Neural cell (in vitro differentiated cells): ENCODE measurements at regions not wholly inside any gene's neighbourhood (a gene's known extent, or its start where the extent isn't known, plus 50 kb on each side); places are given as distances from the start of the nearest gene placed in this dataset.

ENCODE experiments used
- H2AFZ ChIP-seq: fragments of 200-600, 300-800 bp; sonication (generic), shearing (Covaris generic); 2 replicates; pipeline ENCODE4 v1.6.0; 2014; ENCODE audit warnings: low read depth, mild to moderate bottlenecking, antibody characterized with exemption, low read length, moderate library complexity
- H3F3A ChIP-seq: fragments of 200-600 bp; shearing (Covaris generic); 2 replicates; pipeline ENCODE4 v1.6.1; 2016; ENCODE audit warnings: mild to moderate bottlenecking, moderate library complexity, mixed read lengths, antibody characterized with exemption, low read length; ENCODE audit not compliant: insufficient read depth, poor library complexity, severe bottlenecking
- H3K27ac ChIP-seq: fragments of 200-600, 300-800 bp; sonication (generic), shearing (Covaris generic); 2 replicates; pipeline ENCODE4 v1.5.1; 2014; ENCODE audit warnings: mild to moderate bottlenecking, low read length, moderate library complexity
- H3K27me3 ChIP-seq: fragments of 300-800, 200-600 bp; sonication (generic), shearing (Covaris generic); 2 replicates; pipeline ENCODE4 v1.6.0; 2014; ENCODE audit warnings: mild to moderate bottlenecking, low read depth, low read length, moderate library complexity; ENCODE audit not compliant: insufficient read depth
- H3K36me3 ChIP-seq: fragments of 300-800, 200-600 bp; sonication (generic), shearing (Covaris generic); 2 replicates; pipeline ENCODE4 v1.5.1; 2014; ENCODE audit warnings: mild to moderate bottlenecking, antibody characterized with exemption, low read length, moderate library complexity; ENCODE audit not compliant: insufficient read depth
- H3K4me2 ChIP-seq: fragments of 300-800, 200-600 bp; sonication (generic), shearing (Covaris generic); 2 replicates; pipeline ENCODE4 v1.6.0; 2014; ENCODE audit warnings: mild to moderate bottlenecking, low read length
- H3K4me3 ChIP-seq: fragments of 300-800, 200-600 bp; sonication (generic), shearing (Covaris generic); 2 replicates; pipeline ENCODE4 v1.5.1; 2014; ENCODE audit warnings: mild to moderate bottlenecking, low read length, moderate library complexity
- H3K79me2 ChIP-seq: fragments of 200-600 bp; shearing (Covaris generic); replicated peaks from 2 replicates; pipeline ENCODE4 v1.6.0; 2014; ENCODE audit warnings: mild to moderate bottlenecking, low read length, moderate library complexity; ENCODE audit not compliant: insufficient read depth
- H3K9ac ChIP-seq: fragments of 300-800, 200-600 bp; sonication (generic), shearing (Covaris generic); 2 replicates; pipeline ENCODE4 v1.6.1; 2016; ENCODE audit warnings: mild to moderate bottlenecking, low read length, mixed read lengths
- H3K9me2 ChIP-seq: fragments of 200-600 bp; shearing (Covaris generic); 2 replicates; pipeline ENCODE4 v1.6.1; 2016; ENCODE audit warnings: mild to moderate bottlenecking, low read length, mixed read lengths; ENCODE audit not compliant: insufficient read depth
- H3K9me3 ChIP-seq: fragments of 200-600, 300-800 bp; sonication (generic), shearing (Covaris generic); 2 replicates; pipeline ENCODE4 v1.6.1; 2016; ENCODE audit warnings: mild to moderate bottlenecking, mixed run types, low read length, moderate library complexity, mixed read lengths
- H4K20me1 ChIP-seq: fragments of 200-600 bp; shearing (Covaris generic); 2 replicates; pipeline ENCODE4 v1.6.1; 2016; ENCODE audit warnings: mild to moderate bottlenecking, mixed run types; ENCODE audit not compliant: insufficient read depth
- CTCF ChIP-seq: fragments of 450-650 bp; IDR thresholded peaks from 2 replicates; pipeline ENCODE4 v1.5.1; 2014; ENCODE audit warnings: antibody characterized with exemption, mild to moderate bottlenecking, moderate library complexity; ENCODE audit not compliant: poor library complexity, severe bottlenecking
- EP300 ChIP-seq: fragments of 450-650 bp; conservative IDR thresholded peaks from 2 replicates; pipeline ENCODE4 v1.6.1; 2014; ENCODE audit warnings: antibody characterized with exemption, mild to moderate bottlenecking, moderate library complexity; ENCODE audit not compliant: poor library complexity, severe bottlenecking
- EZH2 ChIP-seq: fragments of 200-600, 300-800 bp; shearing (Covaris generic), sonication (generic); IDR thresholded peaks from 2 replicates; pipeline ENCODE4 v1.6.1; 2014; ENCODE audit warnings: antibody characterized with exemption, low read length, borderline replicate concordance, mild to moderate bottlenecking; ENCODE audit not compliant: insufficient read depth, poor library complexity, severe bottlenecking
- MXI1 ChIP-seq: fragments of 450-650 bp; conservative IDR thresholded peaks from 2 replicates; pipeline ENCODE4 v1.6.1; 2014; ENCODE audit warnings: antibody characterized with exemption, mild to moderate bottlenecking; ENCODE audit not compliant: poor library complexity, severe bottlenecking
- POLR2AphosphoS5 ChIP-seq: IDR thresholded peaks from 2 replicates; pipeline ENCODE4 v1.6.1; 2012
- RAD21 ChIP-seq: fragments of 450-650 bp; conservative IDR thresholded peaks from 2 replicates; pipeline ENCODE4 v1.6.1; 2014; ENCODE audit warnings: antibody characterized with exemption, mild to moderate bottlenecking, moderate library complexity
- REST ChIP-seq: IDR thresholded peaks from 2 replicates; pipeline ENCODE4 v1.6.1; 2012; ENCODE audit warnings: borderline replicate concordance
- SMC3 ChIP-seq: fragments of 450-650 bp; conservative IDR thresholded peaks from 2 replicates; pipeline ENCODE4 v1.6.1; 2014; ENCODE audit warnings: antibody characterized with exemption, mild to moderate bottlenecking, moderate library complexity; ENCODE audit not compliant: poor library complexity
- TAF1 ChIP-seq: IDR thresholded peaks from 2 replicates; pipeline ENCODE4 v1.6.1; 2012; ENCODE audit warnings: low read depth

GRCh38 chr18:2173486-2173885, 397.8 kb downstream of the METTL4 start:
- no peaks in the 10 kb centered on the region for H3K9me2 ChIP-seq
- no peaks in the 10 kb centered on the region for H3F3A ChIP-seq
- H3K4me2 ChIP-seq, result no peak overlapping the region
- no peak for TF ChIP-seq EZH2
- no peak for TF ChIP-seq SMC3
- no peak for TF ChIP-seq POLR2AphosphoS5
- no peak for TF ChIP-seq EP300
- no peak for TF ChIP-seq RAD21
- no peak for TF ChIP-seq TAF1
- TF ChIP-seq MXI1, result no peak
- TF ChIP-seq REST, result no peak
- TF ChIP-seq CTCF, result no peak
- H4K20me1 ChIP-seq, result no peaks in the 10 kb centered on the region
- H3K79me2 ChIP-seq, result no peaks in the 10 kb centered on the region
- H3K36me3 ChIP-seq, result no peaks in the 10 kb centered on the region
- H3K27ac ChIP-seq, result no peak overlapping the region
- no peak overlapping the region for H3K9ac ChIP-seq
- no peaks in the 10 kb centered on the region for H3K9me3 ChIP-seq
- no peak overlapping the region for H2AFZ ChIP-seq
- H3K4me3 ChIP-seq, result no peak overlapping the region
- no peaks in the 10 kb centered on the region for H3K27me3 ChIP-seq

GRCh38 chr18:2178036-2178435, 393.3 kb downstream of the METTL4 start:
- TF ChIP-seq RAD21 (no peak), EP300 (no peak), SMC3 (no peak), POLR2AphosphoS5 (no peak), MXI1 (no peak), EZH2 (no peak), CTCF (no peak), REST (no peak), TAF1 (no peak)
- Histone ChIP-seq H3K4me3 (no peak overlapping the region), H3K79me2 (no peaks in the 10 kb centered on the region), H3K4me2 (no peak overlapping the region), H3K36me3 (no peaks in the 10 kb centered on the region), H2AFZ (no peak overlapping the region), H3F3A (no peaks in the 10 kb centered on the region), H3K9ac (no peak overlapping the region), H3K9me3 (no peaks in the 10 kb centered on the region), H3K27me3 (no peaks in the 10 kb centered on the region), H3K9me2 (no peaks in the 10 kb centered on the region), H3K27ac (no peak overlapping the region), H4K20me1 (no peaks in the 10 kb centered on the region)
